GM12872 (cell line): ENCODE measurements at regions not wholly inside any gene's neighbourhood (a gene's known extent, or its start where the extent isn't known, plus 50 kb on each side); places are given as distances from the start of the nearest gene placed in this dataset.

Experiments
- CTCF ChIP-seq: IDR thresholded peaks from 3 replicates; pipeline ENCODE4 v1.5.1; 2011; ENCODE audit warnings: low read depth, mild to moderate bottlenecking, low read length, moderate library complexity; ENCODE audit not compliant: insufficient read depth

- no peak for TF ChIP-seq CTCF
Observed at GRCh38 chr5:91794455-91794854, 411.3 kb upstream of the ARRDC3 start.

GRCh38 chr5:91787718-91788117, 404.6 kb upstream of the ARRDC3 start:
- TF ChIP-seq CTCF: no peak

GRCh38 chr5:91777671-91778070, 394.6 kb upstream of the ARRDC3 start:
- TF ChIP-seq CTCF: no peak

- TF ChIP-seq CTCF: no peak
Observed at GRCh38 chr5:91776249-91776648, 393.1 kb upstream of the ARRDC3 start.

GRCh38 chr5:91770400-91770799, 387.3 kb upstream of the ARRDC3 start:
- TF ChIP-seq CTCF: no peak

GRCh38 chr5:91754990-91755389, 371.9 kb upstream of the ARRDC3 start:
- no peak for TF ChIP-seq CTCF

- TF ChIP-seq CTCF: no peak
Observed at GRCh38 chr5:91742550-91742949, 359.4 kb upstream of the ARRDC3 start.

- TF ChIP-seq CTCF: no peak
Observed at GRCh38 chr5:91741764-91742505, 358.8 kb upstream of the ARRDC3 start.
